GM23338 (cell line): ENCODE measurements at regions not wholly inside any gene's neighbourhood (a gene's known extent, or its start where the extent isn't known, plus 50 kb on each side); places are given as distances from the start of the nearest gene placed in this dataset.

Source experiments
- ATAC-seq: fragments of 200-7000 bp; cut with Tn5 transposase; 3 replicates; pipeline ENCODE4 v1.9.1; 2020
- DNase-seq: peaks from one replicate; pipeline ENCODE4 v3.0.0-alpha.2; 2015; ENCODE audit warnings: low spot score
- H2AFZ ChIP-seq: fragments of 200-600 bp; sonication (generic); 2 replicates; pipeline ENCODE4 v1.8.0; 2016; ENCODE audit warnings: antibody characterized with exemption, mild to moderate bottlenecking, moderate library complexity
- H3F3A ChIP-seq: fragments of 200-600 bp; sonication (generic); replicated peaks from 2 replicates; pipeline ENCODE4 v1.8.0; 2017; ENCODE audit warnings: antibody characterized with exemption, mixed run types, low read depth
- H3K27ac ChIP-seq: fragments of 200-600 bp; sonication (generic); 2 replicates; pipeline ENCODE4 v1.6.1; 2016; ENCODE audit warnings: low read depth
- H3K27me3 ChIP-seq: fragments of 200-600 bp; sonication (generic); 2 replicates; pipeline ENCODE4 v1.8.0; 2016; ENCODE audit warnings: mild to moderate bottlenecking, mixed run types, moderate library complexity; ENCODE audit not compliant: insufficient read depth
- H3K36me3 ChIP-seq: fragments of 200-600 bp; sonication (generic); 2 replicates; pipeline ENCODE4 v1.8.0; 2016; ENCODE audit warnings: mild to moderate bottlenecking; ENCODE audit not compliant: insufficient read depth
- H3K4me1 ChIP-seq: fragments of 200-600 bp; sonication (generic); 2 replicates; pipeline ENCODE4 v1.8.0; 2016; ENCODE audit warnings: mild to moderate bottlenecking, moderate library complexity; ENCODE audit not compliant: insufficient read depth
- H3K4me2 ChIP-seq: fragments of 200-600 bp; sonication (generic); 2 replicates; pipeline ENCODE4 v1.7.1; 2017; ENCODE audit warnings: mixed run types
- H3K4me3 ChIP-seq: fragments of 200-600 bp; sonication (generic); 2 replicates; pipeline ENCODE4 v1.6.1; 2016; ENCODE audit warnings: mixed run types
- H3K79me2 ChIP-seq: fragments of 200-600 bp; sonication (generic); replicated peaks from 2 replicates; pipeline ENCODE4 v1.8.0; 2017; ENCODE audit warnings: mild to moderate bottlenecking; ENCODE audit not compliant: insufficient read depth
- H3K9me2 ChIP-seq: fragments of 200-600 bp; sonication (generic); 2 replicates; pipeline ENCODE4 v1.8.0; 2017; ENCODE audit not compliant: insufficient read depth
- H4K20me1 ChIP-seq: fragments of 200-600 bp; sonication (generic); replicated peaks from 2 replicates; pipeline ENCODE4 v1.8.0; 2017; ENCODE audit warnings: mild to moderate bottlenecking; ENCODE audit not compliant: insufficient read depth
- H3K27ac Mint-ChIP-seq: 2 replicates; pipeline ENCODE4 v1.8.0; 2020; ENCODE audit warnings: inconsistent platforms, mild to moderate bottlenecking, moderate library complexity, mixed read lengths
- H3K27me3 Mint-ChIP-seq: 3 replicates; pipeline ENCODE4 v1.8.0; 2022; ENCODE audit warnings: low read depth, mild to moderate bottlenecking, moderate library complexity, mixed read lengths, inconsistent platforms; ENCODE audit not compliant: insufficient read depth, poor library complexity
- H3K36me3 Mint-ChIP-seq: 3 replicates; pipeline ENCODE4 v1.8.0; 2021; ENCODE audit warnings: low read depth, mild to moderate bottlenecking, inconsistent platforms, moderate library complexity, mixed read lengths
- H3K4me1 Mint-ChIP-seq: 3 replicates; pipeline ENCODE4 v1.8.0; 2020; ENCODE audit warnings: mild to moderate bottlenecking, inconsistent platforms, mixed read lengths
- H3K4me3 Mint-ChIP-seq: 3 replicates; pipeline ENCODE4 v1.8.0; 2021; ENCODE audit warnings: moderate library complexity, mild to moderate bottlenecking, inconsistent platforms, mixed read lengths
- H3K9me3 Mint-ChIP-seq: 3 replicates; pipeline ENCODE4 v1.8.0; 2020; ENCODE audit warnings: moderate library complexity, mild to moderate bottlenecking, inconsistent platforms, mixed read lengths
- EZH2phosphoT487 ChIP-seq: fragments of 200-600 bp; sonication (generic); IDR thresholded peaks from one replicate; pipeline ENCODE4 v1.8.1; 2018; ENCODE audit warnings: antibody characterized with exemption; ENCODE audit not compliant: unreplicated experiment
- JUNB ChIP-seq: IDR thresholded peaks from one replicate; pipeline ENCODE4 v1.6.1; 2016; ENCODE audit warnings: antibody characterized with exemption; ENCODE audit not compliant: unreplicated experiment
- ZNF114 ChIP-seq: fragments of 250-450 bp; sonication (Bioruptor Pico); IDR thresholded peaks from 2 replicates; pipeline ENCODE4 v1.5.0; 2020; ENCODE audit warnings: mild to moderate bottlenecking, moderate library complexity
- ZNF331 ChIP-seq: fragments of 250-450 bp; sonication (Bioruptor Pico); IDR thresholded peaks from 2 replicates; pipeline ENCODE4 v1.5.0; 2020; ENCODE audit warnings: low read depth, mild to moderate bottlenecking, moderate library complexity
- TF ChIP-seq, protein P1 (sequence below), 2 experiments: fragments of 200-600 bp in 1 of 2; sonication (generic) in 1 of 2; conservative IDR thresholded peaks; 2 replicates each; pipeline versions ENCODE4 v1.5.1 to v1.6.1; 2016 to 2017; ENCODE audit warnings: antibody characterized with exemption in 2 of 2, low read depth in 2 of 2, mild to moderate bottlenecking in 2 of 2, moderate library complexity in 1 of 2

DNA sequence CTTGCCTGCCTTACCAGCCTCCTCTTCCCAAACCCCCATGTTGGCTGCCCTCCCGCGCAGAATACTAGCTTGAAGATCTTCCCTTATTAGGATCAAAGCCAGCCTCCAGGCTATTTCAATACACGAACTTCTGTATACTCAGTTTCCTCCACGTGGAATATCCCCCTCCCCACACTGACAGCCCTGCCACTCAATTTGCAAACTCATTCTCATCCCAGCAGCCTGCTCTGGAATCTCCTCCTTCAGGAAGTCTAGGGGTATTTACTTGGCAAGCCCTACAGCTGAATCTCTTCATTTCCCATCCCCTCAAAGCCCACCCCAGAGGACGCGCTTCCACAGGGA, 157.0 kb upstream of the SMIM23 start:
- H3K36me3 Mint-ChIP-seq: no peaks in the 10 kb centered on the region
- H3K4me1 Mint-ChIP-seq: peaks cover 21% of the 10 kb centered on the region
- peaks cover 74% of the 10 kb centered on the region for H3K27me3 Mint-ChIP-seq
- H3K4me2 ChIP-seq: no peak overlapping the region
- TF ChIP-seq JUNB (no peak), ZNF114 (no peak), ZNF331 (CRISPR knock-in tag) (no peak)
- TF ChIP-seq, protein P1, sequence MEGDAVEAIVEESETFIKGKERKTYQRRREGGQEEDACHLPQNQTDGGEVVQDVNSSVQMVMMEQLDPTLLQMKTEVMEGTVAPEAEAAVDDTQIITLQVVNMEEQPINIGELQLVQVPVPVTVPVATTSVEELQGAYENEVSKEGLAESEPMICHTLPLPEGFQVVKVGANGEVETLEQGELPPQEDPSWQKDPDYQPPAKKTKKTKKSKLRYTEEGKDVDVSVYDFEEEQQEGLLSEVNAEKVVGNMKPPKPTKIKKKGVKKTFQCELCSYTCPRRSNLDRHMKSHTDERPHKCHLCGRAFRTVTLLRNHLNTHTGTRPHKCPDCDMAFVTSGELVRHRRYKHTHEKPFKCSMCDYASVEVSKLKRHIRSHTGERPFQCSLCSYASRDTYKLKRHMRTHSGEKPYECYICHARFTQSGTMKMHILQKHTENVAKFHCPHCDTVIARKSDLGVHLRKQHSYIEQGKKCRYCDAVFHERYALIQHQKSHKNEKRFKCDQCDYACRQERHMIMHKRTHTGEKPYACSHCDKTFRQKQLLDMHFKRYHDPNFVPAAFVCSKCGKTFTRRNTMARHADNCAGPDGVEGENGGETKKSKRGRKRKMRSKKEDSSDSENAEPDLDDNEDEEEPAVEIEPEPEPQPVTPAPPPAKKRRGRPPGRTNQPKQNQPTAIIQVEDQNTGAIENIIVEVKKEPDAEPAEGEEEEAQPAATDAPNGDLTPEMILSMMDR (conservative IDR thresholded peaks at IDR 0.05; ENCODE audit: low read depth in 2 of 2): no peak
- peaks cover 78% of the 10 kb centered on the region for H3K27me3 ChIP-seq
- H3K27ac Mint-ChIP-seq: no peak overlapping the region
- no peak overlapping the region for H3K27ac ChIP-seq
- H3K4me3 Mint-ChIP-seq: no peak overlapping the region
- DNase-seq (no peak), ATAC-seq (no peak)
- no peaks in the 10 kb centered on the region for H3K9me2 ChIP-seq
- H2AFZ ChIP-seq: no peak overlapping the region
- H3K9me3 Mint-ChIP-seq: peaks cover 6% of the 10 kb centered on the region; the same call in 1 of the 3 replicates
- no peaks in the 10 kb centered on the region; the same call in 1 of the 2 replicates for H4K20me1 ChIP-seq
- no peak overlapping the region for H3K4me3 ChIP-seq
- H3K36me3 ChIP-seq: no peaks in the 10 kb centered on the region
- H3F3A ChIP-seq: no peaks in the 10 kb centered on the region
- H3K4me1 ChIP-seq: peaks cover 18% of the 10 kb centered on the region
- no peaks in the 10 kb centered on the region for H3K79me2 ChIP-seq

DNA sequence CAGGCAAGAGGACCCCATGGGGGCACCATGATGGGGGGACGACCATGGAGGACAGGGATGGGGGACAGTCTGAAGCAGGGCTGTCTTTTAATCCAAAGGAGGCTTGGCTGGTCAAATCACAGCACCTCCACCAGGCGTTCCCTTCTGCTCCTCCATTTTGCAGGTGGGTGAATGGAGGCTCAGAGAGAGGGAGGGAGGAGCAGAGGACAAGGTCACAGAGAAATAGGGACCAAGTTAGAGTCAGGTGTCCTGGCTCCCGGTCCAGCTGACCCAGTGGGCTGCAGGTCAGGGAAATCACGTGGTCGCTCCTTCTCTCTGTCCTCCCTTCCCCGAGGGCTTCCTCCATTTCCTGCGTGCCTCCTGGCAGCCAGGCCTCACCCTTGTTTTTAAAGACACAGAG, 156.4 kb upstream of the SMIM23 start:
- no peak overlapping the region for H3K4me3 ChIP-seq
- H3F3A ChIP-seq: no peaks in the 10 kb centered on the region
- peak overlapping the region; percentile 95; the same call in 1 of the 2 replicates for H2AFZ ChIP-seq
- ATAC-seq (no peak), DNase-seq (no peak)
- Mint-ChIP-seq H3K4me1 (peaks cover 16% of the 10 kb centered on the region), H3K36me3 (no peaks in the 10 kb centered on the region), H3K27me3 (peaks cover 70% of the 10 kb centered on the region), H3K27ac (no peak overlapping the region), H3K4me3 (no peak overlapping the region), H3K9me3 (peaks cover 6% of the 10 kb centered on the region; the same call in 1 of the 3 replicates)
- no peak for TF ChIP-seq EZH2phosphoT487
- H3K9me2 ChIP-seq: no peaks in the 10 kb centered on the region
- H4K20me1 ChIP-seq: no peaks in the 10 kb centered on the region; the same call in 1 of the 2 replicates
- no peaks in the 10 kb centered on the region for H3K36me3 ChIP-seq
- no peaks in the 10 kb centered on the region for H3K79me2 ChIP-seq
- H3K27me3 ChIP-seq: peaks cover 73% of the 10 kb centered on the region
- peak overlapping the region; percentile 71; the same call in 1 of the 2 replicates for H3K4me2 ChIP-seq
- H3K4me1 ChIP-seq: peaks cover 13% of the 10 kb centered on the region
- H3K27ac ChIP-seq: no peak overlapping the region

DNA sequence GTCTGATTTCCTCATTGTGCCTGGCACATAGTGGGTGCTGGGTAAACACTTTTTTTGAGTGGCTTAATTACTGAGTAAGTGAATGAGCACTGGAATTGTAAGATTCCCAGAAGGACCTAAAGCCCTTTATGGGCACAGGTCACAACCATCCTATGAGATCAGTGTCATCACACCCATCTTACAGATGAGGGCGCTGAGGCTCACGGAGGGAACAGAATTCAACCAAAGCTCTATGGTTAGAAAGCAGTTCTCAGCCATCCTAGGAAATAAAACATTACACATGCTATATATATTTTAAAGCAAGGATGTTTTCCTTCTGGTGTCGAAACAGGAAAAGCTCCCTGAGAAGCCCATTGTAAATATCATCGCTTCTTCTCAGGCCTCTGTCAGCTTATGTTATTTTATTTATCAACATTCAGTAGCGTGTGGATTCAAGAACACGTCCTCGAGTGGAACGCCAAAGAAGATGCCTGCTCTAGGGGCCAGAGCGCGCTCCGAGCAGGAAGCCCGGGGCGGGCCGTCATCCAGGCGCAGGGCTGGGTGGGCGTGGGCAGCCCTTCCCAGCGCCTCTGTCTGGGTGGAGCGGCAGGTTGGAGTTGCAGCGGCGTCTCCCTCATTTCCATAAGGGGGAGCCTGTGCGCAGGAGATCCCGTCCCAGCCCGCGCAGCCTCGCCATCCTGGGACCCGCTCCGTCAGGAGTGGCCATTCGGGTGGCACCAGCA, 155.8 kb upstream of the SMIM23 start:
- H3K27me3 Mint-ChIP-seq: peaks cover 65% of the 10 kb centered on the region
- TF ChIP-seq, protein P1 (conservative IDR thresholded peaks at IDR 0.05; ENCODE audit: low read depth in 2 of 2): peak; percentile 34 to 73
- TF ChIP-seq ZNF331 (CRISPR knock-in tag): no peak
- Histone ChIP-seq H3F3A (no peaks in the 10 kb centered on the region), H3K4me1 (peaks cover 8% of the 10 kb centered on the region), H3K4me3 (peak overlapping the region; percentile 53), H3K36me3 (no peaks in the 10 kb centered on the region), H3K27ac (no peak overlapping the region), H3K4me2 (peak overlapping the region; percentile 71), H3K79me2 (no peaks in the 10 kb centered on the region), H3K27me3 (peaks cover 68% of the 10 kb centered on the region), H2AFZ (peak overlapping the region; percentile 95), H3K9me2 (no peaks in the 10 kb centered on the region), H4K20me1 (no peaks in the 10 kb centered on the region; the same call in 1 of the 2 replicates)
- peaks cover 10% of the 10 kb centered on the region for H3K4me1 Mint-ChIP-seq
- DNase-seq (peak; percentile 86), ATAC-seq (peak; percentile 99)
- no peaks in the 10 kb centered on the region for H3K36me3 Mint-ChIP-seq
- H3K4me3 Mint-ChIP-seq: peak overlapping the region; percentile 63
- H3K9me3 Mint-ChIP-seq: peaks cover 6% of the 10 kb centered on the region; the same call in 1 of the 3 replicates
- no peak overlapping the region for H3K27ac Mint-ChIP-seq
